ENCODE measurements at regions not wholly inside any gene's neighbourhood (a gene's known extent, or its start where the extent isn't known, plus 50 kb on each side); places are given as distances from the start of the nearest gene placed in this dataset.

DNA sequence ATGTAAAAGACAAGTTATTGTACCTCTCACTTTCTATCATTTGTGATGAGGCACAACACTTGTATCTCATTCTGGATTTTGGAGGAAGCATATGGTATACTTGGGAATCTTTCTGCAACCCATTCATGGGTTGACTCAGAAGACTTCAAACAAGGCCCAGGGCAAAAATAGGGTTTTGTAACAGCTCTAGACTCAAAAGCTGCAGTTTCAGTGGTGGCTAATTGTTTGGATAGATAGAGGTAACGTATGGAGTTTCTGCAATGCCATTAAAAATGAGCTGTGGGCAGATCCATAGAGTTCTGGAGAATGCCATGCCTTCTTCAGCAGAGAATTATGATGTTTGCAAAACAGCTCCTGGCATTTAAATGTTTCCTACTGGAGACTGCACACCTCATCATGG, 279.6 kb upstream of the VLDLR start (continued):
- TF ChIP-seq EZH2 (IDR thresholded peaks at IDR 0.05; ENCODE audit: low read depth, unreplicated experiment) (no peak), NANOG (IDR thresholded peaks at IDR 0.05; ENCODE audit: borderline replicate concordance) (no peak), POLR2AphosphoS5 (IDR thresholded peaks at IDR 0.05; ENCODE audit: low read depth) (no peak), STAT1 (IDR thresholded peaks at IDR 0.05; ENCODE audit: unreplicated experiment) (no peak), EZH2phosphoT487 (IDR thresholded peaks at IDR 0.05; ENCODE audit: unreplicated experiment) (no peak)
- TF ChIP-seq, protein P1, sequence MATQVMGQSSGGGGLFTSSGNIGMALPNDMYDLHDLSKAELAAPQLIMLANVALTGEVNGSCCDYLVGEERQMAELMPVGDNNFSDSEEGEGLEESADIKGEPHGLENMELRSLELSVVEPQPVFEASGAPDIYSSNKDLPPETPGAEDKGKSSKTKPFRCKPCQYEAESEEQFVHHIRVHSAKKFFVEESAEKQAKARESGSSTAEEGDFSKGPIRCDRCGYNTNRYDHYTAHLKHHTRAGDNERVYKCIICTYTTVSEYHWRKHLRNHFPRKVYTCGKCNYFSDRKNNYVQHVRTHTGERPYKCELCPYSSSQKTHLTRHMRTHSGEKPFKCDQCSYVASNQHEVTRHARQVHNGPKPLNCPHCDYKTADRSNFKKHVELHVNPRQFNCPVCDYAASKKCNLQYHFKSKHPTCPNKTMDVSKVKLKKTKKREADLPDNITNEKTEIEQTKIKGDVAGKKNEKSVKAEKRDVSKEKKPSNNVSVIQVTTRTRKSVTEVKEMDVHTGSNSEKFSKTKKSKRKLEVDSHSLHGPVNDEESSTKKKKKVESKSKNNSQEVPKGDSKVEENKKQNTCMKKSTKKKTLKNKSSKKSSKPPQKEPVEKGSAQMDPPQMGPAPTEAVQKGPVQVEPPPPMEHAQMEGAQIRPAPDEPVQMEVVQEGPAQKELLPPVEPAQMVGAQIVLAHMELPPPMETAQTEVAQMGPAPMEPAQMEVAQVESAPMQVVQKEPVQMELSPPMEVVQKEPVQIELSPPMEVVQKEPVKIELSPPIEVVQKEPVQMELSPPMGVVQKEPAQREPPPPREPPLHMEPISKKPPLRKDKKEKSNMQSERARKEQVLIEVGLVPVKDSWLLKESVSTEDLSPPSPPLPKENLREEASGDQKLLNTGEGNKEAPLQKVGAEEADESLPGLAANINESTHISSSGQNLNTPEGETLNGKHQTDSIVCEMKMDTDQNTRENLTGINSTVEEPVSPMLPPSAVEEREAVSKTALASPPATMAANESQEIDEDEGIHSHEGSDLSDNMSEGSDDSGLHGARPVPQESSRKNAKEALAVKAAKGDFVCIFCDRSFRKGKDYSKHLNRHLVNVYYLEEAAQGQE (IDR thresholded peaks at IDR 0.05; ENCODE audit: unreplicated experiment) = no peak

DNA sequence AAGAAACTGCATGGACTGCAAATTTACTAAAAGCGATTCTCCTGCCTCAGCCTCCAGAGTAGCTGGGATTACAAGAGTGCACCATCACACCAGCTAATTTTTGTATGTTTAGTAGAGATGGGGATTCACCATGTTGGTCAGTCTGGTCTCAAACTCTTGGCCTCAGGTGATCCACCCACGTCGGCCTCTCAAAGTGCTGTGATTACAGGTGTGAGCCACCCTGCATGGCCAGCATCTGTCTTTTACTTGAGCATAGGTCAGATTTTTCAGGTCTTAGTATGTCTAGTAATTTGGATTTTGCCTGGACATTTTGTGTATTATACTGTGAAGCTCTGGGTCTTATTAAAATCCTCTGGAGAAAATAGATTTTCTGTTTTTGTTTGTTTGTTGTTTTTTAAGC, 277.8 kb upstream of the VLDLR start:
- Mint-ChIP-seq H3K27ac (no peak overlapping the region), H3K4me3 (no peak overlapping the region), H3K4me1 (no peaks in the 10 kb centered on the region), H3K27me3 (ENCODE audit: insufficient read depth, low read depth, poor library complexity) (no peaks in the 10 kb centered on the region), H3K9me3 (peaks cover 18% of the 10 kb centered on the region), H3K36me3 (ENCODE audit: low read depth) (peaks cover 16% of the 10 kb centered on the region; the same call in 2 of the 3 replicates)
- no peak for DNase-seq (ENCODE audit: low spot score)
- peaks cover 33% of the 10 kb centered on the region for H3K9me2 ChIP-seq (ENCODE audit: insufficient read depth)
- 0 out of 2 replicates have a peak, but pooled peaks cover 6% of the 10 kb centered on the region for H3K36me3 ChIP-seq (ENCODE audit: insufficient read depth)
- H3K79me2 ChIP-seq (replicated peaks; ENCODE audit: insufficient read depth) = no peaks in the 10 kb centered on the region
- no peak overlapping the region for H2AFZ ChIP-seq
- H3K4me3 ChIP-seq = no peak overlapping the region
- H3K27ac ChIP-seq (ENCODE audit: low read depth) = no peak overlapping the region
- H3K4me1 ChIP-seq (ENCODE audit: insufficient read depth) = no peaks in the 10 kb centered on the region
- ATAC-seq = no peak
- H3F3A ChIP-seq (replicated peaks; ENCODE audit: low read depth) = no peaks in the 10 kb centered on the region
- H3K27me3 ChIP-seq (ENCODE audit: insufficient read depth) = no peaks in the 10 kb centered on the region
- no peaks in the 10 kb centered on the region for H4K20me1 ChIP-seq (replicated peaks; ENCODE audit: insufficient read depth)
- H3K4me2 ChIP-seq = no peak overlapping the region
- TF ChIP-seq ZNF331 (CRISPR knock-in tag; IDR thresholded peaks at IDR 0.05; ENCODE audit: low read depth) (no peak), JUNB (IDR thresholded peaks at IDR 0.05; ENCODE audit: unreplicated experiment) (no peak), ZNF462 (CRISPR knock-in tag; IDR thresholded peaks at IDR 0.05) (no peak), STAT1 (IDR thresholded peaks at IDR 0.05; ENCODE audit: unreplicated experiment) (no peak), CREB1 (CRISPR knock-in tag; IDR thresholded peaks at IDR 0.05; ENCODE audit: low read depth) (no peak), POLR2AphosphoS5 (IDR thresholded peaks at IDR 0.05; ENCODE audit: low read depth) (no peak), EZH2 (IDR thresholded peaks at IDR 0.05; ENCODE audit: low read depth, unreplicated experiment) (no peak)
- TF ChIP-seq, protein P2, sequence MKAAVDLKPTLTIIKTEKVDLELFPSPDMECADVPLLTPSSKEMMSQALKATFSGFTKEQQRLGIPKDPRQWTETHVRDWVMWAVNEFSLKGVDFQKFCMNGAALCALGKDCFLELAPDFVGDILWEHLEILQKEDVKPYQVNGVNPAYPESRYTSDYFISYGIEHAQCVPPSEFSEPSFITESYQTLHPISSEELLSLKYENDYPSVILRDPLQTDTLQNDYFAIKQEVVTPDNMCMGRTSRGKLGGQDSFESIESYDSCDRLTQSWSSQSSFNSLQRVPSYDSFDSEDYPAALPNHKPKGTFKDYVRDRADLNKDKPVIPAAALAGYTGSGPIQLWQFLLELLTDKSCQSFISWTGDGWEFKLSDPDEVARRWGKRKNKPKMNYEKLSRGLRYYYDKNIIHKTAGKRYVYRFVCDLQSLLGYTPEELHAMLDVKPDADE (IDR thresholded peaks at IDR 0.05) = no peak
- TF ChIP-seq, protein P1 (IDR thresholded peaks at IDR 0.05; ENCODE audit: unreplicated experiment) = no peak
